PC-3 (cell line): ENCODE measurements at regions not wholly inside any gene's neighbourhood (a gene's known extent, or its start where the extent isn't known, plus 50 kb on each side); places are given as distances from the start of the nearest gene placed in this dataset.

Experiments
- ATAC-seq: fragments of 200-7000 bp; cut with Tn5 transposase; 2 replicates; pipeline ENCODE4 v1.9.1; 2020; ENCODE audit warnings: mild to moderate bottlenecking, moderate library complexity
- BruUV-seq: library from RNA; stranded (reverse); fragments of 400-500 nt; replicated peaks from 2 replicates; lab custom pipeline; 2021; lab: Mats Ljungman, UMichigan
- CTCF ChIA-PET: fragments of 300-600 bp; sonication (Branson Sonifier 250); formaldehyde crosslinking; loops from one replicate; lab custom pipeline; 2022; ENCODE audit warnings: antibody characterized with exemption; lab: Charles Lee
- POLR2A ChIA-PET: fragments of 300-600 bp; sonication (Branson Sonifier 250); formaldehyde crosslinking; loops from one replicate; lab custom pipeline; 2022; ENCODE audit warnings: antibody characterized with exemption; ENCODE audit not compliant: unreplicated experiment; lab: Charles Lee
- DNase-seq: peaks from one replicate; pipeline ENCODE4 v3.0.0-alpha.2; 2015
- H2AFZ ChIP-seq: fragments of 300-600 bp; sonication (generic); 2 replicates; pipeline ENCODE4 v1.6.0; 2016; ENCODE audit warnings: antibody characterized with exemption, low read length
- H3F3A ChIP-seq: fragments of 300-600 bp; sonication (generic); one replicate; pipeline ENCODE4 v1.6.0; 2017; ENCODE audit warnings: antibody characterized with exemption, low read length, control low read depth, mild to moderate bottlenecking; ENCODE audit not compliant: unreplicated experiment
- H3K27ac ChIP-seq: fragments of 300-600 bp; sonication (generic); 2 replicates; pipeline ENCODE4 v1.5.1; 2016; ENCODE audit warnings: mild to moderate bottlenecking, low read length
- H3K27me3 ChIP-seq: fragments of 300-600 bp; sonication (generic); 2 replicates; pipeline ENCODE4 v1.6.1; 2016; ENCODE audit warnings: low read length, mixed read lengths
- H3K36me3 ChIP-seq: fragments of 300-600 bp; sonication (generic); 2 replicates; pipeline ENCODE4 v1.6.1; 2016; ENCODE audit warnings: low read depth, mixed run types, low read length, mixed read lengths
- H3K4me1 ChIP-seq: fragments of 300-600 bp; sonication (generic); 2 replicates; pipeline ENCODE4 v1.5.1; 2016; ENCODE audit warnings: low read length; ENCODE audit not compliant: insufficient read depth
- H3K4me2 ChIP-seq: fragments of 300-600 bp; sonication (generic); 2 replicates; pipeline ENCODE4 v1.6.0; 2016; ENCODE audit warnings: low read length
- H3K4me3 ChIP-seq: fragments of 300-600 bp; sonication (generic); 2 replicates; pipeline ENCODE4 v1.5.1; 2016; ENCODE audit warnings: mild to moderate bottlenecking, low read length, mixed read lengths
- H3K79me2 ChIP-seq: fragments of 300-600 bp; sonication (generic); 2 replicates; pipeline ENCODE4 v1.6.1; 2017; ENCODE audit warnings: low read length, mixed read lengths
- H3K9ac ChIP-seq: fragments of 300-600 bp; sonication (generic); 2 replicates; pipeline ENCODE4 v1.6.0; 2016; ENCODE audit warnings: mild to moderate bottlenecking, low read length
- H3K9me2 ChIP-seq: fragments of 300-600 bp; sonication (generic); replicated peaks from 2 replicates; pipeline ENCODE4 v1.6.1; 2016; ENCODE audit warnings: mixed run types, low read length, mixed read lengths
- H3K9me3 ChIP-seq: fragments of 300-600 bp; sonication (generic); 2 replicates; pipeline ENCODE4 v1.6.1; 2016; ENCODE audit warnings: low read length, mixed read lengths
- H4K20me1 ChIP-seq: fragments of 300-600 bp; sonication (generic); 2 replicates; pipeline ENCODE4 v1.6.1; 2016; ENCODE audit warnings: low read length, mixed read lengths
- CTCF ChIP-seq: fragments of 300-600 bp; sonication (generic); conservative IDR thresholded peaks from 2 replicates; pipeline ENCODE4 v1.5.1; 2017; ENCODE audit warnings: antibody characterized with exemption, low read depth, mild to moderate bottlenecking, low read length
- EZH2 ChIP-seq: fragments of 300-600 bp; sonication (generic); IDR thresholded peaks from one replicate; pipeline ENCODE4 v1.6.1; 2017; ENCODE audit warnings: antibody characterized with exemption, mild to moderate bottlenecking, low read length; ENCODE audit not compliant: unreplicated experiment
- EZH2phosphoT487 ChIP-seq: fragments of 300-600 bp; sonication (generic); IDR thresholded peaks from 2 replicates; pipeline ENCODE4 v1.6.1; 2018; ENCODE audit warnings: mild to moderate bottlenecking, antibody characterized with exemption, low read length, borderline replicate concordance
- intact Hi-C: fragments of 100-400 bp; cut with micrococcal nuclease; formaldehyde crosslinking; loops from 2 replicates; pipeline ENCODE4 v1.9.0; 2023

- no peaks in the 10 kb centered on the region for H3K27me3 ChIP-seq
- BruUV-seq = no TSS peak
- H3K79me2 ChIP-seq = no peaks in the 10 kb centered on the region
- no peak overlapping the region for H2AFZ ChIP-seq
- TF ChIP-seq EZH2phosphoT487 = no peak
- no peak for TF ChIP-seq EZH2
- TF ChIP-seq CTCF = no peak
- ATAC-seq (no peak), DNase-seq (no peak)
- no peak overlapping the region for H3K4me2 ChIP-seq
- no peak overlapping the region for H3K4me3 ChIP-seq
- no peaks in the 10 kb centered on the region for H4K20me1 ChIP-seq
- no peak overlapping the region for H3K27ac ChIP-seq
- H3K4me1 ChIP-seq = no peaks in the 10 kb centered on the region
- CTCF ChIA-PET = no interaction called here
- no peaks in the 10 kb centered on the region for H3K9me2 ChIP-seq
- H3K9ac ChIP-seq = no peak overlapping the region
- POLR2A ChIA-PET = no interaction called here
- no peaks in the 10 kb centered on the region for H3K36me3 ChIP-seq
- peaks cover 14% of the 10 kb centered on the region; the same call in 1 of the 2 replicates for H3K9me3 ChIP-seq
- intact Hi-C loops = no loop called here
- H3F3A ChIP-seq = no peaks in the 10 kb centered on the region
Measured at GRCh38 chr17:52395308-52395707, 236.8 kb upstream of the CA10 start.

DNA sequence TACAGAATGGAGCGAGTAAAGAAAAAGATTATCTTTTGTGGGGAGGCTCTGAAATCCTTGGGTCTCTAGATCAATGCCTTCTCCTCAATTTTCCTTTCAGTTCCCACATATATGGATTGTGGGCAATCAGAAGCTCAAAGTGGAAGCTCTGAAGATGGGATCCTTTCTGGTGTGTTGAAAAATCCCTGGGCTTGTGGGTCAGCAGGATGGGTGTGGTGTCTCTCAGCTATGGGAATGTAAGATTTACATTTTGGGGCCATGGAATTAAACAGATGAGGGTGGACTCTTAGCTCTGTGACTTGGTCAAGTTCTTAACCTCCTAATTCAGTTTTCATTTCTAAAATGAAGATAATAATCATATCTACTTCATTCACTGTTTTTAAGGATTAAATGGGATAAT is 231.9 kb upstream of the CA10 start:
- no peak for TF ChIP-seq CTCF
- TF ChIP-seq EZH2 = no peak
- no peak for TF ChIP-seq EZH2phosphoT487
- Histone ChIP-seq H3K9ac (no peak overlapping the region), H3K79me2 (no peaks in the 10 kb centered on the region), H3K27ac (no peak overlapping the region), H3K4me3 (no peak overlapping the region), H3K27me3 (no peaks in the 10 kb centered on the region), H3K4me1 (no peaks in the 10 kb centered on the region), H3F3A (no peaks in the 10 kb centered on the region), H3K9me3 (peaks cover 30% of the 10 kb centered on the region; the same call in 1 of the 2 replicates), H2AFZ (no peak overlapping the region), H3K9me2 (no peaks in the 10 kb centered on the region), H4K20me1 (no peaks in the 10 kb centered on the region), H3K36me3 (no peaks in the 10 kb centered on the region), H3K4me2 (no peak overlapping the region)
- ChIA-PET CTCF (no interaction called here), POLR2A (no interaction called here)
- no peak for DNase-seq
- intact Hi-C loops = no loop called here
- no peak for ATAC-seq
- no TSS peak for BruUV-seq

DNA sequence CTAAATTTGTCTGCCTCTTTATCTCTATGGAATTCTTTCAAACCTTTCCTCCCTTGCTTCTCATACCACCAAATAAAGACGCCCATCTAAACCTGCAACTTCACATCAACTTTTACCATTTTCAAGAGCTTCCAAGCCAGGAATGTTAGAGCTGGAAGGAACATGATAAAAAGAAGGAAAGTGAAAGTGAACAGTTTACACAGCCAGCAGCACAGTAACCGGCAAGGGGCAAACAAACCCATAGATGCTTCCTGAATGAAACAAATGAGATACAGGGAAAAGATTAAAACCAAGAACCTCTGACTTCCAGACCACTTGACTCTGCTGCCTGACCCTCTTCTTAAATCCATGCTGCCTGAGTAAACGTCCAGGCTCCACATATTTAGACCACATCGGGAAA is 231.1 kb upstream of the CA10 start:
- H3K27me3 ChIP-seq = no peaks in the 10 kb centered on the region
- TF ChIP-seq CTCF = no peak
- no peak overlapping the region for H3K27ac ChIP-seq
- no peaks in the 10 kb centered on the region for H3K4me1 ChIP-seq
- no TSS peak for BruUV-seq
- H2AFZ ChIP-seq = no peak overlapping the region
- H3K79me2 ChIP-seq = no peaks in the 10 kb centered on the region
- no peak for ATAC-seq
- no peaks in the 10 kb centered on the region for H3K9me2 ChIP-seq
- no peak overlapping the region for H3K4me3 ChIP-seq
- POLR2A ChIA-PET = no interaction called here
- CTCF ChIA-PET = no interaction called here
- no peak overlapping the region for H3K9ac ChIP-seq
- no peaks in the 10 kb centered on the region for H4K20me1 ChIP-seq
- no peak for DNase-seq
- H3F3A ChIP-seq = no peaks in the 10 kb centered on the region
- no peaks in the 10 kb centered on the region for H3K36me3 ChIP-seq
- H3K9me3 ChIP-seq = peaks cover 29% of the 10 kb centered on the region; the same call in 1 of the 2 replicates
- no peak overlapping the region for H3K4me2 ChIP-seq
- intact Hi-C loops = no loop called here
